ENCODE measurements at regions not wholly inside any gene's neighbourhood (a gene's known extent, or its start where the extent isn't known, plus 50 kb on each side); places are given as distances from the start of the nearest gene placed in this dataset.

DNA sequence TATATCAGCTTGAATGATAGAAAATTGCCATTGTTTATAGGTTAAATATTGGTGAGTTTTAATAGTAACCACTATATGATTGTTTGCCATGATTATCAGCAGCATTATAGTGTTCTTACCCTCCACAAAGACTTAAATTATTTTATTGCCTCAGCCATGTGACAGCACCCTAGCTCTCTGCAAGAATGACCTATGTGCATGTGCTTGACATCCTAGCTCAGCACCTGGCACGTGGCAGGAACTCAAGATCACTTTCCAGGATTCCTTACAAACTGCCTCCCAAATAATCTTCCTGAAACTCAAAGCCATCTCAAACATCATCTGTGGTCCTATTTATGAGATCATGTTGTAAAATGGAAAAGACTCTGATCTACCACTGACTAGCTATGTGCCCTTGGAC lies 68.1 kb upstream of the ANKRD30A start:
- TF ChIP-seq CTCF (IDR thresholded peaks at IDR 0.05 in 2 of 3, conservative IDR thresholded peaks at IDR 0.05 in 1 of 3; ENCODE audit: borderline replicate concordance in 1 of 3, insufficient read depth in 1 of 3, low read depth in 2 of 3, low read length in 2 of 3) (no peak), SIN3A (IDR thresholded peaks at IDR 0.05; ENCODE audit: low read depth) (no peak), POLR2AphosphoS5 (IDR thresholded peaks at IDR 0.05; ENCODE audit: low read depth, low read length) (no peak)
